ENCODE measurements at regions not wholly inside any gene's neighbourhood (a gene's known extent, or its start where the extent isn't known, plus 50 kb on each side); places are given as distances from the start of the nearest gene placed in this dataset.

GRCh38 chr18:54086046-54086802 lies 138.2 kb downstream of the MBD2 start:
- in situ Hi-C loops (cut with MboI), result no loop called here
- H4K20me1 ChIP-seq (replicated peaks; ENCODE audit: control insufficient read depth, insufficient read depth, low read length), result no peaks in the 10 kb centered on the region
- ChIA-PET CTCF (ENCODE audit: low intra/inter-chr PET ratio) (no interaction called here), POLR2A (no interaction called here)
- no peak for FAIRE-seq
- intact Hi-C loops (cut with micrococcal nuclease), result no loop called here
- WGBS (ENCODE audit: insufficient coverage, low coverage, missing lambda C conversion rate), result under 1% methylated on average over 7 of the region's 8 CpGs
- H3K27ac ChIP-seq (ENCODE audit: extremely low read depth, low read depth, low read length), result no peak overlapping the region
- no peaks in the 10 kb centered on the region for H3K36me3 ChIP-seq (ENCODE audit: control insufficient read depth, insufficient read depth, low read length)
- no peaks in the 10 kb centered on the region for H3K27me3 ChIP-seq (ENCODE audit: control insufficient read depth in 2 of 2, insufficient read depth in 2 of 2, low read length in 2 of 2)
- H3K9me3 ChIP-seq (replicated peaks; ENCODE audit: control insufficient read depth, insufficient read depth, low read depth, low read length), result no peaks in the 10 kb centered on the region
- ATAC-seq, result no peak
- no peaks in the 10 kb centered on the region for H3K79me2 ChIP-seq (ENCODE audit: control insufficient read depth, insufficient read depth, low read length)
- H3K4me1 ChIP-seq (replicated peaks in 1 of 2; ENCODE audit: control insufficient read depth in 2 of 2, insufficient read depth in 2 of 2, low read length in 2 of 2), result no peaks in the 10 kb centered on the region
- H3K9ac ChIP-seq (ENCODE audit: insufficient read depth in 1 of 2, low read depth in 2 of 2, low read length in 2 of 2), result no peak overlapping the region
- H2AFZ ChIP-seq (ENCODE audit: low read depth, low read length), result no peak overlapping the region
- no peak overlapping the region for H3K4me2 ChIP-seq (ENCODE audit: insufficient read depth, low read length)
- H3K9me1 ChIP-seq (ENCODE audit: control insufficient read depth, insufficient read depth, low read length), result no peaks in the 10 kb centered on the region
- DNase-seq (ENCODE audit: extremely low read depth in 1 of 4, low spot score in 3 of 4), result no peak
- TF ChIP-seq ZNF766 (CRISPR knock-in tag; conservative IDR thresholded peaks at IDR 0.05) (peak; percentile 54; the same call in 1 of the 2 replicates), ZNF318 (IDR thresholded peaks at IDR 0.05; ENCODE audit: borderline replicate concordance in 1 of 2, low read depth in 1 of 2) (no peak), PTBP1 (IDR thresholded peaks at IDR 0.05; ENCODE audit: low read depth, low read length) (no peak), ZNF436 (CRISPR knock-in tag; IDR thresholded peaks at IDR 0.05) (no peak), NR0B1 (IDR thresholded peaks at IDR 0.05; ENCODE audit: partially characterized antibody) (no peak), ZBTB8A (IDR thresholded peaks at IDR 0.05; ENCODE audit: partially characterized antibody) (no peak), MIER1 (IDR thresholded peaks at IDR 0.05; ENCODE audit: low read depth) (no peak), ZNF561 (CRISPR knock-in tag; conservative IDR thresholded peaks at IDR 0.05) (no peak), TSC22D4 (tag; IDR thresholded peaks at IDR 0.05) (no peak)
- no TSS peak for BruUV-seq (replicated peaks)
- H3K4me3 ChIP-seq, result no peak overlapping the region

All from K562 (cell line).